ENCODE measurements at regions not wholly inside any gene's neighbourhood (a gene's known extent, or its start where the extent isn't known, plus 50 kb on each side); places are given as distances from the start of the nearest gene placed in this dataset.

GRCh38 chr10:125333209-125333591 is 172.8 kb upstream of the CTBP2 start:
- no peak for DNase-seq

GRCh38 chr10:125332548-125333208 is 172.3 kb upstream of the CTBP2 start:
- no peak for DNase-seq

DNA sequence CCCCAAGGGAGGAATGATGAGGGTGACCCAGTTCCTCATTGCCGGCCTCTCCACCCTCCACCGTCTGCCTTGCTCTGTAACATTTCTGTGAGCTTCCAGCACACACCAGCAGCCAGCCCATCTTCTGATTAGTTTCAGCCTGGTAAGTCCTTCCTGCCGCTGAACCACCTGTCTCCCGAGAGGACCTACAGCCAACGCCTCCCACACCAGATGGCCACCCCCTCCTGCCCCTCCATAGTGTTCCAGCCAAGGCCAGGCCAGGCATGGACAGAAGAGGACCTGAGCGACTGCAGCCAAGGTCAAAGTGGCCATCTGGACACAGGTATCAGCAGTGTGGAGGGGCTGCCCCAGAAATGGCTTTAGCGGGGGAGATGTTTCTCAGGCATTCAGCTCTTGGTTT is 170.7 kb upstream of the CTBP2 start:
- no peak for DNase-seq

DNA sequence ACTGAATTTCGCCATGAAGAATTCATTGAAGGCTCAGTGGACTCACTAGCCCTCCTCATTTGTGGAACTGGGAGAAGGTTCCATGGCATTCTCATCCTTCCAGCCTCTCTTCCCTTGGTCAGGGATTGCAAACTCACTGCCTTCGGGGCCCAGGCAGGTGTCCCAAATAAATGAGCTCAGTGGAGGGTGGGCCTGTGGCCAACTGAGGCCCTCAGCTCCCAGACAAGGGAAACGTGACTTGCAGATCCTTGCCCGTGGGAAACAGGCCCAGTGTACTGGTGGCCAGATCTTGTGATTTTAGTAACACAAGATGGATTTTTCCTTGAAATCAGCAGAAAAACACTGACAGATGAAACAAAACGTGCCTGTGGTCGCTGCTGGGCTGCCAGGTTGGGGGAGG is 168.7 kb upstream of the CTBP2 start:
- DNase-seq, result no peak

GRCh38 chr10:125325326-125325725 is 165.0 kb upstream of the CTBP2 start:
- no peak for DNase-seq

GRCh38 chr10:125316436-125316835 is 156.1 kb upstream of the CTBP2 start:
- DNase-seq, result no peak

- DNase-seq, result no peak
Measured at GRCh38 chr10:125300937-125301336, 140.6 kb upstream of the CTBP2 start.

DNA sequence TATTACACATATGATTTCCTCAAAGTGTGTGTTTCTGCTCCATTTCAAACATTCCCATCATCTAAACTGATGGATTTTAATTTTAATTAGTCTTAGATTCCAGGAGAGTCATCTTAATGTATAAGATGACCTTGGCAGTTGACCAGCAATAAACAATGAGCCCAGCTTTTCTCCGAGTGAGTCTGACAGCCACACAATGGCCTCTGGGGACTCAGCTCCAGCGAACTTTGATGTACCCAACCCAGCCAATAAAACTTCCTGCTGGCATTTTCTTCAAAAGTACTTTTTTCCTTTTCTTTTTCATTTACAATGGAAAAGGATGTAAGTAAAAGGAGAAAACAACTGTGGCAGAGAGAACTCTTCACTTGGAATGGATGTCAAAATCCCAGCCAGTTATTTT is 139.1 kb upstream of the CTBP2 start:
- DNase-seq, result no peak

- DNase-seq, result no peak
Measured at GRCh38 chr10:125296598-125296997, 136.2 kb upstream of the CTBP2 start.

DNA sequence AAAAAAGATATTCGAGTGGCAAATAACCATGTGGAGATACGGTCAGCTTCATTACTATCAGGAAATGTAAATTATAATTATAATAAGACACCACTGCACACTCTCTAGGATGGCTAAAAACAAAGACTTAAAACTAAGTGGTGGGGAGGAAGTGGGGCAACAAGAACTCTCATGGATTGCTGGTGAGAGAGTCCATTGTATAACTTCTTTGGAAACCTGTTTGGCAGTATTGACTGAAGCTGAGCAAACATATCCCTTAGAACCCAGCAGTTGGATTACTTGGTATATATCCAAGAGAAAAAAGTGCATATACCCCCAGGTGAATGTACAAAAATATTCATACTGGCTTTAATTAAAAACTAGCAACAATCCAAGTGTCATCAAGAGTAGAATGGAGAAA is 133.7 kb upstream of the CTBP2 start:
- DNase-seq, result no peak

- no peak for DNase-seq
Measured at GRCh38 chr10:125291836-125292235, 131.5 kb upstream of the CTBP2 start.

GRCh38 chr10:125289461-125289860 is 129.1 kb upstream of the CTBP2 start:
- no peak for DNase-seq

DNA sequence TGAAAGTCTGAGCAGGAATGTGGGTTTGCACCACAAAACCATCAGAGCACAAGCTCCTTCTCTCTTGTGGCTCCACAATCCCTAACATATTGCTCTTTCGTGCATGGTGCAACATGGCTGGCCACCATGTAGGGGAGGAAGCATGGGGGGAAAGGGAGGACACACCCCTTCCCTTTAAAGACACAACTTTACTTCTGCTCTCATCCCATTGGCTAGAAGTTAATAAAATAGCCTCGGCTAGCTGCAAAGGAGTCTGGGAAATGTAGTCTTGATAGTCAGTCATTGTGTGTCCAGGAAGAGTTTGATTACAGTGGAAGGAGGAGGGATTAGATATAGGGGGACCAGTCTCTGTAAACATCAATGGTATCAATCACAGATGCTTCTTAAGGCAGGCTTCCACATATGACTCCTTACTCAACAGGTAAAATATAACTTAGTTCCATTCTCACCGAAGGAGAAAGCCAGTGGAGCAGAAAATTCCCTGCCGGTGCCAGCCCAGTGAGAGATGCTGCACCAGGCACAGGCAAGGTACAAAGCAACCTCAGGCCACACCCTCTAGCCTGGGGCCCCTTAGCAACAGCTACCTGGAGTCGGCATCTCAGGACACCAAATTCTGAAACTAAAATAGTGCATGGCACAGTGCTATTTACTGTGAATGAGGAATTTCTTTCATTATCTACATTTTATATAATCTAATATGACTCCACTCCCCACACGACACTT is 124.7 kb upstream of the CTBP2 start:
- DNase-seq, result no peak

- no peak for DNase-seq
Measured at GRCh38 chr10:125283836-125284614, 123.7 kb upstream of the CTBP2 start.

DNA sequence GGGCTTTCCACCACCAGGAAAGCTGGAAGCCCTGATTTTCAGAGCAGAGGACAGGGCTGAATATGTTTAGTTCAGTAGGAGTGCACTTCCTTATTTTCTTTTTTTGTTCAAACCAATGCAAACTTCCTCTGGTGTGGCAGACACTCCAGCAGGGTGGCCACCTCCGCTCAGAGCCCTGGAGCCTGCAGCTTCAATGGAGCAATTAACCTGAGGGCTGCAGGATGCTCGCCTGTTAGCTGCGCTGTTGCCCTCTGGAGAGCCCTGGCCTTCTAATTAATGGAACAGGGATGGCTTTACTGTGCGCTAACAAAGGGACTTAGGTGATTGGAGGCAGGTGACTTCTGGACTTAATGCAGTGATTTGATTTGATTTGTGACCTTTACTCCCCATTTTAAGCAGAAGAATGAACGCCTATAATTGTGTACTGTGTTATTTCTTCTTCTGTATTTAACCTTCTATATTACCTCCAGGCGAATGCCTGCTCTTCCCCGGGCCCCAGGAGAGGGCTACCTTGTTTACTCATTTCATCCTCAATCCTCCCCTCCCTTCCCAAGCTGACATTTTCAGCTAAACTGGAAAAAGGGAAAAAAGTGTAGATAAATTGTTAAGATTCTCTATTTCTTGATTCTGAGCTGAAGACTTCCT is 123.0 kb upstream of the CTBP2 start:
- DNase-seq, result no peak

DNA sequence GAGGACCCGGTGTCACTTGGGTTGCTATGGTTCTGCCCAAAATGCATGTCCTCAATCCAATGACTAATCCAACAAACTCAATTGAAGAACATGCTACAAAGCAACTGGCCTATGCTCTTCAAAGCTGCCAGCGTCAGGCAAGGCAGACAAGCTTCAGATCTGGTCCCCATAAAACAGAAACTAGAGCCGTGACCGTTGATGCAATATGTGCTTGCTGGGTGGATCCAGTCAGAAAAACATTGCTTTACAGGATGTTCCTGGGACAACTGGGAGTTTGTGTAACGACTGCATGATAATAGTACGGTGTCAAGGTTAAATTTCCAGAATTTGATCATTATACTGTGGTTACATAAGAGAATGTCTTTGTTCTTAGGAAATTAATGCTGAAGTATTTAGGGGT is 120.7 kb upstream of the CTBP2 start:
- no peak for DNase-seq

GRCh38 chr10:125276133-125276532 is 115.8 kb upstream of the CTBP2 start:
- no peak for DNase-seq

GRCh38 chr10:125274961-125275360 is 114.6 kb upstream of the CTBP2 start:
- DNase-seq, result no peak

GRCh38 chr10:125273023-125273422 is 112.7 kb upstream of the CTBP2 start:
- DNase-seq, result no peak

GRCh38 chr10:125269716-125270115 is 109.4 kb upstream of the CTBP2 start:
- DNase-seq, result no peak

GRCh38 chr10:125266966-125267365 is 106.6 kb upstream of the CTBP2 start:
- DNase-seq, result no peak

GRCh38 chr10:125266541-125266940 is 106.2 kb upstream of the CTBP2 start:
- DNase-seq, result no peak

DNA sequence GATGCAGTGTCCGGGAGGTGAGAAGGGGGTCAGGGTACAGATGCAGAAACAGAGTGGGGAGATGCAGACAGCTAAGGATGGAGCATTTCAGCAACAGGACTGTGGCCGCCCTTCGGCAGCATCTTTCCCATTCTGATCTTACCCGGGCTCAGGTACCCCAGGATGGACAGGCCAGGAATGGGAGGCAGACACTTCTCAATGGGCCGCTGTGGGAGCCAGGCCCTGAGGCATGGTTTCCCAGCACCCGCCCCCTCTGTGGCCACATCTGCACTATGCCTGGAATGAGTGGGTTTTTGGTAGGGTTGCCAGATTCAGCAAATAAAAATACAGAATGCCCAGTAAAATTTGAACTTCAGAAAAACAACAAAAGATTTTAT is 105.2 kb upstream of the CTBP2 start:
- no peak for DNase-seq
